Chondrocyte (in vitro differentiated cells): ENCODE measurements at regions not wholly inside any gene's neighbourhood (a gene's known extent, or its start where the extent isn't known, plus 50 kb on each side); places are given as distances from the start of the nearest gene placed in this dataset.

Experiments used
- DNase-seq: peaks from one replicate; pipeline ENCODE4 v3.0.0; 2021; ENCODE audit warnings: mixed read lengths, low spot score
- H3K27ac Mint-ChIP-seq: one replicate; pipeline ENCODE4 v1.8.0; 2021; ENCODE audit warnings: mild to moderate bottlenecking, moderate library complexity, mixed read lengths; ENCODE audit not compliant: unreplicated experiment
- H3K27me3 Mint-ChIP-seq: 2 replicates; pipeline ENCODE4 v1.8.0; 2021; ENCODE audit warnings: low read depth, mixed read lengths
- H3K36me3 Mint-ChIP-seq: 2 replicates; pipeline ENCODE4 v1.8.0; 2021; ENCODE audit warnings: low read depth, mixed read lengths
- H3K4me1 Mint-ChIP-seq: 2 replicates; pipeline ENCODE4 v1.8.0; 2021; ENCODE audit warnings: low read depth, mild to moderate bottlenecking, mixed read lengths
- H3K4me3 Mint-ChIP-seq: one replicate; pipeline ENCODE4 v1.8.0; 2021; ENCODE audit warnings: mild to moderate bottlenecking, moderate library complexity, mixed read lengths; ENCODE audit not compliant: unreplicated experiment
- H3K9me3 Mint-ChIP-seq: 2 replicates; pipeline ENCODE4 v1.8.0; 2021; ENCODE audit warnings: low read depth, mixed read lengths
- CTCF ChIP-seq: fragments of 200-600 bp; sonication (generic); IDR thresholded peaks from 2 replicates; pipeline ENCODE4 v1.5.0; 2021; ENCODE audit warnings: antibody characterized with exemption, mild to moderate bottlenecking, moderate library complexity

DNA sequence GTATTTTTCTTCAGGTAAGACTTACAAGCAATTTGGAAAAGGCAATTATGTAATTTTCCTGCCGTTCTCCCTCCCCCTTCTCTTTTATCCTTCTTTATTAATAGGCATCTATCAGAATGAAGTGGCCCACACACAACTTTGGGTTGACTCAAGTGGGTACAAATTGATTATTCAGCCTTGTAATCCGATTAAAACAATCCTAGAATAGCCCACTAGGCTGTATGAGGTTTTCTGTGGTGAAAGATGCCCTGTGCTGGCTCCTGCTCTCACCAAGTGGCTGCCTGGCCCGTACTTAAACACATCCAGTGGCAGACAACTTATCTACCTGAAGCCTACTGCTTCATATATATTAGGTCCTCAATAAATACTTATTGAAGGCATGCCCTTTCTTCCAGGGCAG, 177.3 kb upstream of the C9orf72 start:
- no peak for DNase-seq
- H3K36me3 Mint-ChIP-seq: no peaks in the 10 kb centered on the region
- TF ChIP-seq CTCF: no peak
- no peak overlapping the region for H3K27ac Mint-ChIP-seq
- no peaks in the 10 kb centered on the region for H3K4me1 Mint-ChIP-seq
- peaks cover 5% of the 10 kb centered on the region for H3K27me3 Mint-ChIP-seq
- H3K4me3 Mint-ChIP-seq: no peak overlapping the region
- H3K9me3 Mint-ChIP-seq: no peaks in the 10 kb centered on the region

DNA sequence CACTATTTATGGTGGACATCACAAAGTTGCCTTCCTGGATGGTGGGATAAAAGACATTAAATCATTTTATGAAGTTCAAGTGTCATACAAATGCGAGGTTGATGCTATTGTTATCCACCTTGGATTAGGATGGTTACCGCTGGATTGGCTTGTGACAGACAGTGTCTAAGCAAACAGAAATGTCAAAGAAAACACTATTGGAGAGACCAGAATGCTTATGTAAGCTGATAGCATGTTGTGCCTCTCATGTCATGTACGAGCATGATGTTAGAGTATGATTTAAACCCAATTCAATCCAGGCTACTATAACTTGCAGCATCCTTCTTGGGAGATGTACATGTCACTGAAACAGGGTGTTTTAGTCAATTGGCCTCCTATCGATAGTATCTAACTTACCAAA, 178.8 kb upstream of the C9orf72 start:
- Mint-ChIP-seq H3K27ac (no peak overlapping the region), H3K36me3 (no peaks in the 10 kb centered on the region), H3K27me3 (peaks cover 4% of the 10 kb centered on the region), H3K9me3 (no peaks in the 10 kb centered on the region), H3K4me3 (no peak overlapping the region), H3K4me1 (no peaks in the 10 kb centered on the region)
- DNase-seq: no peak
- TF ChIP-seq CTCF: no peak

- H3K36me3 Mint-ChIP-seq: no peaks in the 10 kb centered on the region
- no peaks in the 10 kb centered on the region for H3K27me3 Mint-ChIP-seq
- H3K4me3 Mint-ChIP-seq: no peak overlapping the region
- no peak overlapping the region for H3K27ac Mint-ChIP-seq
- no peaks in the 10 kb centered on the region for H3K9me3 Mint-ChIP-seq
- H3K4me1 Mint-ChIP-seq: no peaks in the 10 kb centered on the region
- DNase-seq: no peak
- TF ChIP-seq CTCF: no peak
Measured at GRCh38 chr9:27755846-27756245, 182.6 kb upstream of the C9orf72 start.

DNA sequence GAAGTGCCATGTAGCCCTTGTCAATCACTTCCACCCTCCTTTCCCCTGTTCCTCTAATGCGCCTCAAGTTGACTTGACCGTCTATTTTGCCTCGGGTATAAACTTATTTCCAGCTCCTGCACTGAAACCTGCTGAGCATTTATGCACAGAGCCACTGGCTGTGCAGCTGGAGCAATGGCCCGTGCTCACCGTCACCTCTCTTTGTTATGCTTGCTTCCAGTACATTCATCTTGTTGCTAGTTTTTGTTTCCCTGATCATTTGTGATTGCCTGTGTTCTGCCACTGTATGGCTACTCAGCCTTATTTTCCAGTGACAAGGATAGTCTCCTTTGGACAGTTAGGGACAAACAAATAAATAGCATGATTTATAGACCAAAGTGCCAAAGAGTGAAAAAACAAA, 183.1 kb upstream of the C9orf72 start:
- no peak overlapping the region for H3K27ac Mint-ChIP-seq

DNA sequence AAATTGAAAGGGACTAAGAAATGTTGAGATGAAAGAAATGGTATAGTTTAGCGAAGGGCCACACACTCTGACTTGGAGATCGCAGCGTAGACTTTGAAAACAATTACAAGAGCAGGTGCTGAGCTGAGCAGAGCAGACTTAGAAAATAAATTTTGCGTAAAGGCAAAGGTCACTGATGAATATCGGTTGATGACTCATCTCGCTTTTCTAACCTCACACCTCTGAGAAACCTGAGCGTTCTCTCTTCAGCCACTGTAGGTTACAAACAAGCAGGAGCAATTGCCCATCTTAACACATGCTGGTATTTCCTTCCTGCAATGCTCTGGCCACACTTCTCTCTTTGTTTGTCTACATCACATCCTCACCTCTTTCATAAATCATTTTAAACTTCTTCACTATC, 190.6 kb upstream of the C9orf72 start:
- no peak overlapping the region for H3K27ac Mint-ChIP-seq
- no peak for DNase-seq
- no peaks in the 10 kb centered on the region for H3K36me3 Mint-ChIP-seq
- no peaks in the 10 kb centered on the region for H3K9me3 Mint-ChIP-seq
- H3K27me3 Mint-ChIP-seq: peaks cover 2% of the 10 kb centered on the region
- no peak overlapping the region for H3K4me3 Mint-ChIP-seq
- no peaks in the 10 kb centered on the region for H3K4me1 Mint-ChIP-seq
- no peak for TF ChIP-seq CTCF

More for the DNA sequence above, 183.1 kb upstream of the C9orf72 start:
- Mint-ChIP-seq H3K9me3 (no peaks in the 10 kb centered on the region), H3K27me3 (no peaks in the 10 kb centered on the region), H3K36me3 (no peaks in the 10 kb centered on the region), H3K4me3 (no peak overlapping the region), H3K4me1 (no peaks in the 10 kb centered on the region)
- no peak for DNase-seq
- no peak for TF ChIP-seq CTCF
